Tibial nerve (tissue), 4 donors: ENCODE measurements at regions not wholly inside any gene's neighbourhood (a gene's known extent, or its start where the extent isn't known, plus 50 kb on each side); places are given as distances from the start of the nearest gene placed in this dataset.

Experiments used
- EP300 ChIP-seq, 2 donors: sonication (generic); formaldehyde crosslinking; IDR thresholded peaks; one replicate each; pipeline ENCODE4 v1.6.1; 2017; ENCODE audit warnings: antibody characterized with exemption in 2 of 2, mild to moderate bottlenecking in 1 of 2
- POLR2A ChIP-seq, 2 donors: fragments of 450-650 bp; IDR thresholded peaks; one replicate each; pipeline ENCODE4 v1.6.1; 2017; ENCODE audit warnings: antibody characterized with exemption in 2 of 2, mild to moderate bottlenecking in 2 of 2, moderate library complexity in 2 of 2
- TF ChIP-seq, protein P1 (sequence below), 5 experiments: fragments of 200-600 bp in 3 of 5; fragments of 450-650 bp in 2 of 5; sonication (generic) in 3 of 5; IDR thresholded peaks; one replicate each; pipeline ENCODE4 v1.5.1; 2016 to 2019; ENCODE audit warnings: antibody characterized with exemption in 5 of 5, mild to moderate bottlenecking in 3 of 5, moderate library complexity in 2 of 5

DNA sequence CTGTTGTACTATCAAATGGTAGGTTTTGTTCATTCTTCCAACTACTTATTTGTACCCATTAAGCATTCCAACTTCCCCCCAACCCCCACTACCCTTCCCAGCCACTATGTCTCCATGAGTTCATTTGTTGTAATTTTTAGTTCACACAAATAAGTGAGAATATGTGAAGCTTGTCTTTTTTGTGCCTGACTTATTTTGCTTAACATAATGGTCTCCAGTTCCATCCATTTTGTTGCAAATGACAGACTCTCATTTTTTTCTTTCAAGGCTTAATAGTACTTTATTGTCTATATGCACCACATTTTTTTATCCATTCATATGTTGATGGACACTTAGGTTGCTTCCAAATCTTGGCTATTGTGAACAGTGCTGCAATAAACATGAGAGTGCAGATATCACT is 86.2 kb downstream of the ALG10B start:
- TF ChIP-seq, protein P1, sequence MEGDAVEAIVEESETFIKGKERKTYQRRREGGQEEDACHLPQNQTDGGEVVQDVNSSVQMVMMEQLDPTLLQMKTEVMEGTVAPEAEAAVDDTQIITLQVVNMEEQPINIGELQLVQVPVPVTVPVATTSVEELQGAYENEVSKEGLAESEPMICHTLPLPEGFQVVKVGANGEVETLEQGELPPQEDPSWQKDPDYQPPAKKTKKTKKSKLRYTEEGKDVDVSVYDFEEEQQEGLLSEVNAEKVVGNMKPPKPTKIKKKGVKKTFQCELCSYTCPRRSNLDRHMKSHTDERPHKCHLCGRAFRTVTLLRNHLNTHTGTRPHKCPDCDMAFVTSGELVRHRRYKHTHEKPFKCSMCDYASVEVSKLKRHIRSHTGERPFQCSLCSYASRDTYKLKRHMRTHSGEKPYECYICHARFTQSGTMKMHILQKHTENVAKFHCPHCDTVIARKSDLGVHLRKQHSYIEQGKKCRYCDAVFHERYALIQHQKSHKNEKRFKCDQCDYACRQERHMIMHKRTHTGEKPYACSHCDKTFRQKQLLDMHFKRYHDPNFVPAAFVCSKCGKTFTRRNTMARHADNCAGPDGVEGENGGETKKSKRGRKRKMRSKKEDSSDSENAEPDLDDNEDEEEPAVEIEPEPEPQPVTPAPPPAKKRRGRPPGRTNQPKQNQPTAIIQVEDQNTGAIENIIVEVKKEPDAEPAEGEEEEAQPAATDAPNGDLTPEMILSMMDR (IDR thresholded peaks at IDR 0.05), result no peak
- no peak for TF ChIP-seq EP300 (IDR thresholded peaks at IDR 0.05)
- no peak for TF ChIP-seq POLR2A (IDR thresholded peaks at IDR 0.05)
